NCI-H1092 treated with DMSO at 0.1 percent for 48 hours (cell line): ENCODE measurements at regions not wholly inside any gene's neighbourhood (a gene's known extent, or its start where the extent isn't known, plus 50 kb on each side); places are given as distances from the start of the nearest gene placed in this dataset.

ENCODE experiments used
- DNase-seq: peaks from one replicate; lab custom pipeline; 2025; lab: John Stamatoyannopoulos, UW

GRCh38 chr14:44009642-44010041, 497.4 kb downstream of the FSCB start:
- DNase-seq: no peak

DNA sequence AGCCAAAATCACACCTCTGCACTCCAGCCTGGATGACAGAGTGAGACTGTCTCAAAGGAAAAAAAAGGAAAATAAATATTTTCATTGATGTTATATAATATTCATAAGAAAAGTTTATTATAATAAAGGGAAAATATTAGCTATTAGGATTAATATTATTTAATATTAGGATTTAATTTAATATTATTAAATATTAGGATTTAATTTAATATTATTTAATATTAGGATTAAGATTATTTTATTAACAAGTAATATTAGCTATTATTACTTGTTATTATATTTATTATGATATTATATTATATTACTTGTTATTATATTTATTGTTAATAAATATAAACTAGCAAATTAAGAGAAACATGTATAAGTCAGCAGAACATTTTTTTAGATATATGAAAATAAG, 518.1 kb downstream of the FSCB start:
- DNase-seq: no peak

- DNase-seq: no peak
Observed at GRCh38 chr14:43983721-43984120, 523.4 kb downstream of the FSCB start.

DNA sequence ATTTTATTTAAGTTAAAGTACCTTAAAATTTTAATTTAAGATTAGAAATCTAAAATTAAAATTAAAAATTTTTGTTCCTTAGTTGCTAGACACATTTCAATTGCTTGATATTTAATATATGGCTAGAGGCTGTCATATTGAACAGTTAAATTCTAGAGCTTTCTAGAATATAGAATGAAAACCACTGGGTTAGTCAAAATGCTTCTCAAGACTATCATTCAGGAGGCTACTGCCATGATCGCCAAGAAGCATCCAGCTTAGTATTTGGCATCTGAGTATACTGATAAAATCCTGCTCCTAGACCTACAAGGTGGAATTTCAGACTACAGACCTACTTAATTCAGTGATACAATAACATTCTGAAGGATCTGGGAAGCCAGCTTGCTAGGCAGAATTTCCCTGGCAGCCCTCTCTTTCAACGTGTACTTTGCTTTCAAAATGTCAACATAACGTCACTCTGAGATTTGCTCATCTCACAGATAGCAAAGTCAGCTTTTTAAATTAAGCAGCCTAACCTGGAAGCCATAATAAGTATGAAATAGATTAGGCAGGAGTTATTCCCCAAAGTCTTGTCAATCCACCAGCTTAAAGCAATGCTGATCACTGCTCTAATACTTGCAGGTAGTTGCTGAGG, 525.8 kb downstream of the FSCB start:
- DNase-seq: no peak

- DNase-seq: no peak
Observed at GRCh38 chr14:43956741-43957140, 550.3 kb downstream of the FSCB start.

DNA sequence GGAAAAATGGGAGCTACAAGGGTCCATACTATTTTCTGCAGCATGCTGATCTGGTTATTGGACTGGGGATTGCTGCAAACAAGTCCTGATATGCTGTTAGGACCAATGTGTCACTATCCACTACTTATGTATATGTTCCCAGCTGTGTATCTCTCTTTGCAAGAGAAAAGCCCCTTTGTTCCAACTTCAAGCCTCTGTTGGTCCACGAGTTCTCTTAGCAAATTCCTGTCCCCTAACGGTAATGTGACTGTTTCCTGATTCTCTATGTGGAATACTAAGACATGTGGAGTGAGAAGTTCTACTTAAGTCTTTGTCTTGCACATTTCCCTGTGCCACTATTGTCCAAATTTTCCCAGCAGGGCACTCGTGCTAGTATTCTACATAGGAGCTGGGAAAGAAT, 557.7 kb downstream of the FSCB start:
- no peak for DNase-seq

DNA sequence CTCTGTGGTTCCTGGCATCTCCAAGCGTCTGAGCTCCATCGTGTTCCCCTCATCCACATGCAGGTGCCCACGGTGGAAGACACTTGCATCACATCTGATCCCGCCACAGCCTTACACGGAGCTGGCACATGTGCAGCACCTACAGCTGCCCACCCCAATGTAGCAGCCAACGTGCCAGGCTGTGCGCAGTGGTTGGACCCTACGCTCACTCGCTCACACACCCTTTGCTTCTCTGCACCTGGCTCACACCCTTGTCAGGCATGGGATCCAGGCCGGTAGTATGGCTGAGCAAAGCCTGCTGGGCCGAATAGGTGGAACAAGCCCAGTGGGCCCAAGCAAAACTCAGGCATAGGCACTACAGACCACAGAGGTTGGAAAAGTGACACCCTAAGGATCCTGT, 567.2 kb downstream of the FSCB start:
- no peak for DNase-seq

DNA sequence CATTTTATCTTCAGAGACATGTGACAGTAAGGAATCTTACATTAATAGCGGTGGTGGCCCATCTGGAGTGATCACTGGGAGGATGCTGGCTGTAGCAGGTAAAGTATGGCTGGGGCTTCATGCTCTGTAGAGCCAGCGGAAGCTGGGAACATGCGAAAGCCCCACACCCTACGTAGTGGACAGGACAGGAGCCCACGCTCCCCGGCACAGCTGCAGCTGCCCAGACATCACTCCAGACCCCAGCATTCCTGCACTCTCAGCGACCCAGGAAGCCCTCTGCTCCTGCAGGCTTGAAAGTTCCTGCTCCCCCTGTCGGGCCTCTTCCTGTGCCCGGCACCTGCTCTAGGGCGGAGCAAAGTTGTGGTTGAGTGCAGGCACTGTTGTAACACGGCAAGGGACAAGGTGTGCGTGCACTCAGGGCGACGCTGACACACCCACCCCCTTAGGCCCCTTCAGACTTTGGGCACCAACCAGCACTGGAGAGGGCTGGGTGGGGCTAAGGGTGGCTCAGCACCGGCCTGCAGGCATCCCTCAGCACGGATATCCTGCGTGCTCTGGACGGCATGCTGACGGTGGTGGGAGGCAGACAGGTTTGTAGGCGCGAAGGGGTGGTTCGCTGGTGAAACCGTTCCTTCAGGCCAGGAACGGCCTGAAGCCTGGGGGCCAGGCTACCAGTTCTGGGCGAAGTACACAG, 568.3 kb downstream of the FSCB start:
- no peak for DNase-seq

GRCh38 chr14:43937001-43937400, 570.1 kb downstream of the FSCB start:
- DNase-seq: no peak

DNA sequence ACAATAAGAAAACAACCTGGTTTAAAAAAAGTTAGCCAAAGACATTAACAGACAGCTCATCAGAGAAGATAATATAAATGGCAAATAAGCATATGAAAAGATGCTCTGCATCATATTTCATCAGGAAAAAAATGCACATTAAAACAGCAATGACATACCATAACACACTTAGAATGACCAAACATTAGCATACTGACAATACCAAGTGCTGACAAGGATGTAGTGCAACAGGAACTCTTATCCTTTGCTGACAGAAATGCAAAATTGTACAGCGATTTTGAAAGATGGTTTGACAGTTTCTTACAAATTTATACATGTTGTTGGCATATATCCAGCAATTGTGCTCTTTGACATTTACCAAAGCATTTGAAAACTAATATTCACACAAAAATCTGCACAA, 573.0 kb downstream of the FSCB start:
- DNase-seq: no peak

- no peak for DNase-seq
Observed at GRCh38 chr14:43914041-43914693, 592.9 kb downstream of the FSCB start.

DNA sequence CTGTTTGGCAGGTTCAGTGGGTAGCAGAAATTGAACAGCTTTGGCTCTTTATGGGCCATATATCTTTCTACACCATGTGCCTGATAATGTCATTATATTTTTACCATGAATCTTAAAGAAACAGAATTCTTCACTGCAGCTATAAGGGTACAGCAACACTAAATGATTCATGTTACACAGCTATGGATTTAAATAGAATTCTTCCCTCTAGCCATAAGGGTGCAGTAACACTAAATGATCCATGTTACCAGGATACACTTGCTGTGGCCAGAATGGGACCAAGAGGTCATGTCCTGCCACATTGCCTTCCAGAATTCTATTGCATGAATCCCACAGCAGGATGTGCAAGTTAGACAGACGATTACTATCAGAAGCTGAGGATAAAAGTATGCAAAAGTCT, 603.9 kb downstream of the FSCB start:
- DNase-seq: no peak

- no peak for DNase-seq
Observed at GRCh38 chr14:43901911-43902673, 605.0 kb downstream of the FSCB start.

DNA sequence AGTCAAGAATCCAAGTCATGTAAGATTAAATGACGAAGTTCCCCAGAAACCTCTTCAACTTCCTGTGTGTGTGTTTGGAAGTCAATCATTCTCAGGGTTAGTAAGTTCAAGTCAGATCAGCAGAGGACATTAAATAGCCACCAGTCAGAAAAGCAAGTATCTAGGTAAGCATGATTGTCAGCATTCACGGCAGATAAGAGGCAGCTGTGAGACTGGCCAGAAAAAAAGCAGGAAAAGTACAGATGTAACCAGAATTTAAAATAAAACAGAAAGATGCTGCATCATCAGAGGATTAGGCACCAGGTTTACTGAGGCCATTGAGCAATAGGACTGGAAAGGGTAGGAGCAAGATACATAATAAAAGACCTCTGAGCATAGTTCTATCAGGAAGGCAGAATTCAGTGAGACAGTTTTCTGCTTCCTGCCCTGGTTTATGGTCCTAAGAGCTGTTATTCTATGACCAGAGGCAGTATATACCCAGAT, 606.9 kb downstream of the FSCB start:
- DNase-seq: no peak

GRCh38 chr14:43898687-43899086, 608.4 kb downstream of the FSCB start:
- no peak for DNase-seq

DNA sequence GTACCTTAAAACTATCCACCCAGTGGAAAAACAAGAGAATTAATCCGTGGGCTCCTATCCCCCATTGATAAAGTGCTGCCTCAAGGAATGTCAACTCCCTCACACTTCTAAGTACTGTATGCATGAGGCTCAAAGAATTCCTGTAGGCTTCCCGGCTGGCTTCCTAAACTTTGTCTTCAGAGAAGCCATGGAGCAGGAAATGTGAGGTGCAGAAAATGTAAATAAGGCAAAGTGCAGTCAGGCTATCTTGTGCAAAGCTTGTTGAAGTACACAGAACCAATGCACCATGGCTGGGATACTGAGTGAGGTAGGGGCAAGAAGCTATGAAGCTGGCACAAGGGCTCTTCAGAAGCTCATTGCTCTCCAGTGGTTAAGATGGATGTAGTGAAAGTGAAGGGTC, 611.0 kb downstream of the FSCB start:
- no peak for DNase-seq

GRCh38 chr14:43894534-43894933, 612.5 kb downstream of the FSCB start:
- no peak for DNase-seq

DNA sequence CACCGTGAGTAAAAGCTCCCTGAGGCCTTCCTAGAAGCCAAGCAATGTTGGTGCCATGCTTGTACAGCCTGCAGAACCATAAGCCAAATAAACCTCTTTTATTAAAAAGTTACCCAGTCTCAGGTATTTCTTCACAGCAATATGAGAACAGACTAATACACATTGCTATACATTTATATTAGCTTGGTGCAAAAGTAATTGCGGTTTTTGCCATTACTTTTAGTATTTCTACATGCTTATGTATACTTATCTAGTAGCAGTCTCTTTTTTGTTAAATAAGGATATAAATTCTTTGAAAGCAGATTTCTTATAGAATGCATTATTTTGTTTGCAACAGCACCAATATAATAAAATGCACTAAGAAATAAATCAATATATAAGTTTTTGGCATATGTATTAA, 619.6 kb downstream of the FSCB start:
- DNase-seq: no peak

- peak; percentile 51 for DNase-seq
Observed at GRCh38 chr14:43877351-43877960, 629.6 kb downstream of the FSCB start.

GRCh38 chr14:43872752-43873655, 634.1 kb downstream of the FSCB start:
- DNase-seq: no peak

GRCh38 chr14:43872222-43872621, 634.9 kb downstream of the FSCB start:
- no peak for DNase-seq
